ENCODE measurements at regions not wholly inside any gene's neighbourhood (a gene's known extent, or its start where the extent isn't known, plus 50 kb on each side); places are given as distances from the start of the nearest gene placed in this dataset.
"Not testable (repeated sequence)": the region's sequence is repeated elsewhere in the genome, so short reads cannot be mapped to it uniquely, and the experiment has no call there.

DNA sequence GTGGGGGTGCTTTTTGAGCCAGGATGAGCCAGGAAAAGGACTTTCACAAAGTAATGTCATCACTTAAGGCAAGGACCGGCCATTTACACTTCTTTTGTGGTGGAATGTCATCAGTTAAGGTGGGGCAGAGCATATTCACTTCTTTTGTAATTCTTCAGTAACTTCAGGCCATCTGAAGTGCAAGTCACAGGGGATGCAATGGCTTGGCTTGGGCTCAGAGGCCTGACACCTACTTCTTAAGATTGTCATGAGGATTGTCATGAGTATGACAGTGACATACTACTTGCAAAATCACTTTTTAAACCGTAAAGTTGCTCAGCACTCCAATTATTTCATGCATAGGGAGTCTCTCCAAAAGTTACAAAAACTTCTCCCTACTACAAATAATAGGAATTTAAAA, 114.4 kb upstream of the CACHD1 start:
- ATAC-seq (ENCODE audit: low read depth); CTCF ChIA-PET: not testable (repeated sequence)
- no CpG with 5 or more reads among the region's 2 CpGs for WGBS, 2 experiments (ENCODE audit: extremely low coverage in 2 of 2, insufficient read length in 1 of 2)

More for the DNA sequence above, 114.4 kb upstream of the CACHD1 start:
- H4K5ac ChIP-seq (ENCODE audit: low read depth, low read length); intact Hi-C loops (cut with micrococcal nuclease); H3K4me3 ChIP-seq (ENCODE audit: insufficient read depth, low read depth, low read length); H2AK5ac ChIP-seq (ENCODE audit: low read depth, low read length); H2BK20ac ChIP-seq (ENCODE audit: low read depth, low read length); H2BK120ac ChIP-seq (ENCODE audit: low read depth, low read length); H2BK5ac ChIP-seq (ENCODE audit: low read depth, low read length, poor library complexity, severe bottlenecking); POLR2A ChIA-PET (ENCODE audit: unreplicated experiment); H3K23ac ChIP-seq (ENCODE audit: low read depth, low read length); DNase-seq; H2AFZ ChIP-seq (replicated peaks; ENCODE audit: low read length, poor library complexity); H4K91ac ChIP-seq (ENCODE audit: insufficient read depth, low read depth, low read length); H3K56ac ChIP-seq (ENCODE audit: extremely low read depth, insufficient read depth, low read length); H3K9ac ChIP-seq (ENCODE audit: low read depth, low read length); H3K9me3 ChIP-seq (ENCODE audit: control insufficient read depth, insufficient read depth, low read length); H4K8ac ChIP-seq (ENCODE audit: low read depth in 2 of 2, low read length in 2 of 2); H3K4me2 ChIP-seq (ENCODE audit: low read depth, low read length); H3K18ac ChIP-seq (ENCODE audit: low read depth, low read length); H2BK15ac ChIP-seq (ENCODE audit: low read depth, low read length); H3K9me1 ChIP-seq (ENCODE audit: insufficient read depth, low read length); H3K36me3 ChIP-seq (ENCODE audit: control insufficient read depth, insufficient read depth, low read length); BruUV-seq (replicated peaks); in situ Hi-C loops (cut with MboI; ENCODE audit: low sequenced_read_pairs); H2AK9ac ChIP-seq (replicated peaks; ENCODE audit: low read depth, low read length, poor library complexity); H3K27me3 ChIP-seq (ENCODE audit: control insufficient read depth, insufficient read depth, low read length); H3K79me1 ChIP-seq (ENCODE audit: low read depth in 1 of 2, low read length in 2 of 2); H3K4ac ChIP-seq (ENCODE audit: low read depth, low read length); H3K4me1 ChIP-seq (ENCODE audit: control insufficient read depth, insufficient read depth, low read length); H3K27ac ChIP-seq (ENCODE audit: insufficient read depth, low read length); dilution Hi-C loops (cut with HindIII; ENCODE audit: low sequenced_read_pairs, unreplicated experiment); H4K20me1 ChIP-seq (ENCODE audit: insufficient read depth, low read length); H3K14ac ChIP-seq (replicated peaks; ENCODE audit: low read depth, low read length): not testable (repeated sequence)
